IMR-90 (cell line): ENCODE measurements at regions not wholly inside any gene's neighbourhood (a gene's known extent, or its start where the extent isn't known, plus 50 kb on each side); places are given as distances from the start of the nearest gene placed in this dataset.

ENCODE experiments used
- ATAC-seq: fragments of 200-7000 bp; cut with Tn5 transposase; 2 replicates; pipeline ENCODE4 v1.9.1; 2020; ENCODE audit warnings: low read depth, mild to moderate bottlenecking, moderate library complexity
- BruUV-seq: library from RNA; stranded (reverse); fragments of 400-500 nt; replicated peaks from 2 replicates; lab custom pipeline; 2021; lab: Mats Ljungman, UMichigan
- CTCF ChIA-PET: fragments of 300-600 bp; formaldehyde crosslinking; extraction: SDS; loops from one replicate; lab custom pipeline; 2021; ENCODE audit warnings: antibody characterized with exemption; lab: Yijun Ruan, JAX
- POLR2A ChIA-PET: fragments of 300-600 bp; sonication (Branson Sonifier 250); formaldehyde crosslinking; loops from one replicate; lab custom pipeline; 2022; ENCODE audit warnings: antibody characterized with exemption; ENCODE audit not compliant: unreplicated experiment; lab: Charles Lee
- DNase-seq: peaks from one replicate; pipeline ENCODE4 v3.0.0; 2013
- H2AFZ ChIP-seq: replicated peaks from 2 replicates; pipeline ENCODE3; 2013; ENCODE audit warnings: low read length, mild to moderate bottlenecking; ENCODE audit not compliant: poor library complexity
- H2AK5ac ChIP-seq: 2 replicates; pipeline ENCODE4 v1.6.1; 2013; ENCODE audit warnings: low read depth, low read length, inconsistent platforms
- H2AK9ac ChIP-seq: replicated peaks from 2 replicates; pipeline ENCODE3; 2013; ENCODE audit warnings: mild to moderate bottlenecking, low read depth, low read length, moderate library complexity; ENCODE audit not compliant: poor library complexity
- H2BK120ac ChIP-seq: 2 replicates; pipeline ENCODE4 v1.6.1; 2013; ENCODE audit warnings: low read depth, low read length, inconsistent platforms
- H2BK15ac ChIP-seq: 3 replicates; pipeline ENCODE4 v1.6.1; 2013; ENCODE audit warnings: low read depth, low read length, inconsistent platforms
- H2BK20ac ChIP-seq: 2 replicates; pipeline ENCODE4 v1.6.1; 2013; ENCODE audit warnings: low read depth, mild to moderate bottlenecking, inconsistent platforms, low read length, moderate library complexity
- H2BK5ac ChIP-seq: 2 replicates; pipeline ENCODE4 v1.6.1; 2013; ENCODE audit warnings: mild to moderate bottlenecking, low read depth, low read length, inconsistent platforms; ENCODE audit not compliant: poor library complexity, severe bottlenecking
- H3K14ac ChIP-seq: replicated peaks from 2 replicates; pipeline ENCODE4 v1.6.1; 2013; ENCODE audit warnings: low read depth, low read length, inconsistent platforms
- H3K18ac ChIP-seq: 2 replicates; pipeline ENCODE4 v1.6.1; 2013; ENCODE audit warnings: low read depth, low read length, control low read depth
- H3K23ac ChIP-seq: 2 replicates; pipeline ENCODE4 v1.6.1; 2013; ENCODE audit warnings: low read depth, low read length, inconsistent platforms
- H3K27ac ChIP-seq: 2 replicates; pipeline ENCODE4 v1.5.1; 2013; ENCODE audit warnings: mild to moderate bottlenecking, control low read depth, low read length; ENCODE audit not compliant: insufficient read depth
- H3K27me3 ChIP-seq: 2 replicates; pipeline ENCODE4 v1.6.1; 2013; ENCODE audit warnings: low read length; ENCODE audit not compliant: control insufficient read depth, insufficient read depth
- H3K36me3 ChIP-seq: 2 replicates; pipeline ENCODE4 v1.6.1; 2013; ENCODE audit warnings: low read length, mixed read lengths; ENCODE audit not compliant: control insufficient read depth, insufficient read depth
- H3K4ac ChIP-seq: 2 replicates; pipeline ENCODE4 v1.6.1; 2013; ENCODE audit warnings: low read depth, low read length, inconsistent platforms
- H3K4me1 ChIP-seq: 2 replicates; pipeline ENCODE4 v1.6.1; 2013; ENCODE audit warnings: low read length, mixed read lengths; ENCODE audit not compliant: control insufficient read depth, insufficient read depth
- H3K4me2 ChIP-seq: 2 replicates; pipeline ENCODE4 v1.6.1; 2013; ENCODE audit warnings: low read depth, mild to moderate bottlenecking, control low read depth, low read length, moderate library complexity
- H3K4me3 ChIP-seq: 2 replicates; pipeline ENCODE4 v1.5.1; 2013; ENCODE audit warnings: low read depth, mild to moderate bottlenecking, control low read depth, low read length, moderate library complexity; ENCODE audit not compliant: insufficient read depth
- H3K56ac ChIP-seq: 2 replicates; pipeline ENCODE4 v1.6.1; 2013; ENCODE audit warnings: low read length, inconsistent platforms; ENCODE audit not compliant: insufficient read depth; ENCODE audit errors: extremely low read depth
- H3K79me1 ChIP-seq, 2 experiments: 2 replicates each; pipeline ENCODE4 v1.6.1; 2013; ENCODE audit warnings: low read length in 2 of 2, inconsistent platforms in 1 of 2, low read depth in 1 of 2
- H3K9ac ChIP-seq: 2 replicates; pipeline ENCODE4 v1.6.1; 2013; ENCODE audit warnings: low read depth, low read length, control low read depth
- H3K9me1 ChIP-seq: 2 replicates; pipeline ENCODE4 v1.6.1; 2013; ENCODE audit warnings: low read length, inconsistent platforms; ENCODE audit not compliant: insufficient read depth
- H3K9me3 ChIP-seq: 2 replicates; pipeline ENCODE4 v1.6.1; 2013; ENCODE audit warnings: low read length; ENCODE audit not compliant: control insufficient read depth, insufficient read depth
- H4K20me1 ChIP-seq: 2 replicates; pipeline ENCODE4 v1.6.1; 2013; ENCODE audit warnings: low read length, inconsistent platforms; ENCODE audit not compliant: insufficient read depth
- H4K5ac ChIP-seq: 2 replicates; pipeline ENCODE4 v1.6.1; 2013; ENCODE audit warnings: mild to moderate bottlenecking, low read depth, low read length, control low read depth
- H4K8ac ChIP-seq, 2 experiments: 2 replicates each; pipeline ENCODE4 v1.6.1; 2013; ENCODE audit warnings: low read depth in 2 of 2, low read length in 2 of 2, control low read depth in 1 of 2, inconsistent platforms in 1 of 2
- H4K91ac ChIP-seq: 2 replicates; pipeline ENCODE4 v1.6.1; 2013; ENCODE audit warnings: low read depth, low read length, inconsistent platforms; ENCODE audit not compliant: insufficient read depth
- WGBS, 2 experiments: methylation state at CpG; one replicate each; pipeline versions ENCODE4 v1.1.5 to v1.1.7; 2013; ENCODE audit warnings: missing lambda C conversion rate in 2 of 2; ENCODE audit not compliant: insufficient read length in 1 of 2; ENCODE audit errors: extremely low coverage in 2 of 2; 5-methylcytosine and 5-hydroxymethylcytosine counted together
- dilution Hi-C: fragments of 300-500 bp; cut with HindIII; formaldehyde crosslinking; loops from one replicate; pipeline ENCODE4 v1.14.3; 2018; ENCODE audit warnings: low sequenced_read_pairs; ENCODE audit not compliant: unreplicated experiment
- in situ Hi-C: fragments of 300-500 bp; cut with MboI; formaldehyde crosslinking; loops from 3 replicates; pipeline ENCODE4 v1.14.3; 2019; ENCODE audit warnings: low sequenced_read_pairs, inconsistent platforms, mixed read lengths
- intact Hi-C: fragments of 100-400 bp; cut with micrococcal nuclease; formaldehyde crosslinking; loops from 2 replicates; pipeline ENCODE4 v1.10.0; 2022
- TF ChIP-seq, protein P1 (sequence below): conservative IDR thresholded peaks from 2 replicates; pipeline ENCODE4 v1.5.1; 2012; ENCODE audit warnings: mild to moderate bottlenecking, low read depth, low read length, improper control_type of control experiment
- TF ChIP-seq, protein P2 (sequence below): fragments of 150-350 bp; IDR thresholded peaks from 2 replicates; pipeline ENCODE4 v1.6.1; 2017; ENCODE audit warnings: mild to moderate bottlenecking, antibody characterized with exemption, low read length, low read depth

DNA sequence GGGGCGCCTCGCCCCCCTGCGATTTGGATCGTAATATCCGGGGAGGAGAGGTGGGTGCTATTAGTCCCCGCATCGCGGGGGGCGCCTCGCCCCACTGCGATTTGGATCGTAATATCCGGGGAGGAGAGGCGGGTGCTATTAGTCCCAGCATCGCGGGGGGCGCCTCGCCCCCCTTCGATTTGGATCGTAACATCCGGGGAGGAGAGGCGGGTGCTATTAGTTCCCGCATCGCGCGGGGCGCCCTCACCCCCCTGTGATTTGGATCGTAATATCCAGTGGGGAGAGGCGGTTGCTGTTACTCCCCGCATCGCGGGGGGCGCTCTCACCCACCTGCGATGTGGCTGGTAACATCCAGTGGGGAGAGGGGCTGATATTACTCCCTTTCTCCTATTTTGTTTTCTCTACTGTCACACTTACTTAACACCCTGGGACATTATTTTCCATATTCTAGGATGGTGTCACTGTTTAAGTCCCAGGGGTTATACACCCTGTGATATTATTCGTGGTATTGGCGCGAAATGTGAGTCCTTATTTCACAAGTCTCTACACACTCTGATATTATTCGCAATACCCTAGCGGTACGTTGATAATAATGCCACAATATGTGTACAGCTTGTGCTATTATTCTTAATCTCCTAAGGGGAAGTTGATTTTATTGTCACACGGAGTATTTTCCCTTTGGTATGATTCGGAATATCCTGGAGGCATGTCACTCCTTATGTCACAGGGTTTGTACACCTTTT, 57.8 kb upstream of the ALDH3B2 start:
- 20% methylated on average over 4 of the region's 42 CpGs; no CpG with 5 or more reads in 1 of the 2 experiments for WGBS, 2 experiments
- no peaks in the 10 kb centered on the region for H3K9me1 ChIP-seq
- no peak overlapping the region for H2BK5ac ChIP-seq
- dilution Hi-C loops, result no loop called here
- H2BK15ac ChIP-seq, result no peak overlapping the region
- no peak overlapping the region for H3K4me2 ChIP-seq
- no peak overlapping the region for H3K18ac ChIP-seq
- no peak overlapping the region for H2AFZ ChIP-seq
- H3K4ac ChIP-seq, result no peak overlapping the region
- H4K5ac ChIP-seq, result no peak overlapping the region
- DNase-seq (no peak), ATAC-seq (no peak)
- no peak overlapping the region for H4K8ac ChIP-seq
- no peaks in the 10 kb centered on the region for H3K36me3 ChIP-seq
- H3K14ac ChIP-seq, result no peak overlapping the region
- POLR2A ChIA-PET, result no interaction called here
- no peak overlapping the region for H3K23ac ChIP-seq
- no peak overlapping the region for H3K4me3 ChIP-seq
- no peaks in the 10 kb centered on the region for H4K20me1 ChIP-seq
- no peaks in the 10 kb centered on the region for H3K9me3 ChIP-seq
- H3K56ac ChIP-seq, result no peak overlapping the region
- no peak overlapping the region for H4K91ac ChIP-seq
- no peak overlapping the region for H3K27ac ChIP-seq
- no peak overlapping the region for H2BK20ac ChIP-seq
- no peak overlapping the region for H2AK5ac ChIP-seq
- H3K4me1 ChIP-seq, result no peaks in the 10 kb centered on the region
- no TSS peak for BruUV-seq
- H2BK120ac ChIP-seq, result no peak overlapping the region
- TF ChIP-seq, protein P1, sequence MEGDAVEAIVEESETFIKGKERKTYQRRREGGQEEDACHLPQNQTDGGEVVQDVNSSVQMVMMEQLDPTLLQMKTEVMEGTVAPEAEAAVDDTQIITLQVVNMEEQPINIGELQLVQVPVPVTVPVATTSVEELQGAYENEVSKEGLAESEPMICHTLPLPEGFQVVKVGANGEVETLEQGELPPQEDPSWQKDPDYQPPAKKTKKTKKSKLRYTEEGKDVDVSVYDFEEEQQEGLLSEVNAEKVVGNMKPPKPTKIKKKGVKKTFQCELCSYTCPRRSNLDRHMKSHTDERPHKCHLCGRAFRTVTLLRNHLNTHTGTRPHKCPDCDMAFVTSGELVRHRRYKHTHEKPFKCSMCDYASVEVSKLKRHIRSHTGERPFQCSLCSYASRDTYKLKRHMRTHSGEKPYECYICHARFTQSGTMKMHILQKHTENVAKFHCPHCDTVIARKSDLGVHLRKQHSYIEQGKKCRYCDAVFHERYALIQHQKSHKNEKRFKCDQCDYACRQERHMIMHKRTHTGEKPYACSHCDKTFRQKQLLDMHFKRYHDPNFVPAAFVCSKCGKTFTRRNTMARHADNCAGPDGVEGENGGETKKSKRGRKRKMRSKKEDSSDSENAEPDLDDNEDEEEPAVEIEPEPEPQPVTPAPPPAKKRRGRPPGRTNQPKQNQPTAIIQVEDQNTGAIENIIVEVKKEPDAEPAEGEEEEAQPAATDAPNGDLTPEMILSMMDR, result peak; percentile 25; the same call in 1 of the 2 replicates
- TF ChIP-seq, protein P2, sequence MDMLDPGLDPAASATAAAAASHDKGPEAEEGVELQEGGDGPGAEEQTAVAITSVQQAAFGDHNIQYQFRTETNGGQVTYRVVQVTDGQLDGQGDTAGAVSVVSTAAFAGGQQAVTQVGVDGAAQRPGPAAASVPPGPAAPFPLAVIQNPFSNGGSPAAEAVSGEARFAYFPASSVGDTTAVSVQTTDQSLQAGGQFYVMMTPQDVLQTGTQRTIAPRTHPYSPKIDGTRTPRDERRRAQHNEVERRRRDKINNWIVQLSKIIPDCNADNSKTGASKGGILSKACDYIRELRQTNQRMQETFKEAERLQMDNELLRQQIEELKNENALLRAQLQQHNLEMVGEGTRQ, result no peak
- no peak overlapping the region for H3K9ac ChIP-seq
- no peak overlapping the region for H2AK9ac ChIP-seq
- no peaks in the 10 kb centered on the region for H3K79me1 ChIP-seq
- CTCF ChIA-PET, result no interaction called here
- H3K27me3 ChIP-seq, result peaks cover 2% of the 10 kb centered on the region; the same call in 1 of the 2 replicates
- in situ Hi-C loops, result no loop called here
- intact Hi-C loops, result no loop called here
